ENCODE measurements at regions not wholly inside any gene's neighbourhood (a gene's known extent, or its start where the extent isn't known, plus 50 kb on each side); places are given as distances from the start of the nearest gene placed in this dataset.

- TF ChIP-seq CTCF (IDR thresholded peaks at IDR 0.05; ENCODE audit: insufficient read depth, low read length, poor library complexity, severe bottlenecking) (no peak), EZH2phosphoT487 (conservative IDR thresholded peaks at IDR 0.05; ENCODE audit: low read length) (no peak)
Observed at GRCh38 chr2:9077691-9078090, 74.2 kb upstream of the MBOAT2 start.
